ENCODE measurements at regions not wholly inside any gene's neighbourhood (a gene's known extent, or its start where the extent isn't known, plus 50 kb on each side); places are given as distances from the start of the nearest gene placed in this dataset.

- no peaks in the 10 kb centered on the region for H3K4me1 ChIP-seq (ENCODE audit: control insufficient read depth, insufficient read depth, low read length)
- H3K27me3 ChIP-seq (ENCODE audit: control insufficient read depth, insufficient read depth, low read length), result 0 out of 2 replicates have a peak, but pooled peaks cover 3% of the 10 kb centered on the region
- H3K4me3 ChIP-seq (ENCODE audit: low read depth in 2 of 2, low read length in 2 of 2), result no peak overlapping the region
- H3K9me3 ChIP-seq (ENCODE audit: control insufficient read depth, insufficient read depth, low read depth, low read length), result no peaks in the 10 kb centered on the region
- no peaks in the 10 kb centered on the region for H3K36me3 ChIP-seq (ENCODE audit: control insufficient read depth, insufficient read depth, low read length)
- ATAC-seq (no peak), DNase-seq (ENCODE audit: low read depth, low spot score) (no peak)
- in situ Hi-C loops (cut with HindIII; ENCODE audit: low pct_unique_long_range_greater_than_20kb, low sequenced_read_pairs) (no loop called here), intact Hi-C loops (cut with micrococcal nuclease; ENCODE audit: unreplicated experiment) (no loop called here)
- no TSS peak for BruUV-seq (replicated peaks)
- ChIA-PET CTCF (no interaction called here), POLR2A (no interaction called here)
- H3K27ac ChIP-seq (ENCODE audit: low read length), result no peak overlapping the region
- TF ChIP-seq POLR2AphosphoS5 (IDR thresholded peaks at IDR 0.05; ENCODE audit: low read depth, low read length) (no peak), REST (IDR thresholded peaks at IDR 0.05; ENCODE audit: insufficient read depth in 1 of 2, low read depth in 2 of 2, low read length in 1 of 2) (no peak), CTCF (IDR thresholded peaks at IDR 0.05) (no peak), TCF7L2 (IDR thresholded peaks at IDR 0.05; ENCODE audit: low read depth, low read length) (no peak), SIN3A (IDR thresholded peaks at IDR 0.05; ENCODE audit: borderline replicate concordance, insufficient read depth, low read depth, low read length) (no peak)
Measured at GRCh38 chr15:69843276-69843899, 254.3 kb downstream of the TLE3 start.

- CTCF ChIA-PET, result no interaction called here
- no peak overlapping the region for H3K27ac ChIP-seq (ENCODE audit: low read length)
- TF ChIP-seq CTCF (IDR thresholded peaks at IDR 0.05) (no peak), POLR2AphosphoS5 (IDR thresholded peaks at IDR 0.05; ENCODE audit: low read depth, low read length) (no peak), TCF7L2 (IDR thresholded peaks at IDR 0.05; ENCODE audit: low read depth, low read length) (no peak), REST (IDR thresholded peaks at IDR 0.05; ENCODE audit: insufficient read depth in 1 of 2, low read depth in 2 of 2, low read length in 1 of 2) (no peak), SIN3A (IDR thresholded peaks at IDR 0.05; ENCODE audit: borderline replicate concordance, insufficient read depth, low read depth, low read length) (no peak)
- no peaks in the 10 kb centered on the region for H3K9me3 ChIP-seq (ENCODE audit: control insufficient read depth, insufficient read depth, low read depth, low read length)
- no peaks in the 10 kb centered on the region for H3K4me1 ChIP-seq (ENCODE audit: control insufficient read depth, insufficient read depth, low read length)
- in situ Hi-C loops (cut with HindIII; ENCODE audit: low pct_unique_long_range_greater_than_20kb, low sequenced_read_pairs), result no loop called here
- POLR2A ChIA-PET, result no interaction called here
- 0 out of 2 replicates have a peak, but pooled peaks cover 3% of the 10 kb centered on the region for H3K27me3 ChIP-seq (ENCODE audit: control insufficient read depth, insufficient read depth, low read length)
- DNase-seq (ENCODE audit: low read depth, low spot score) (no peak), ATAC-seq (no peak)
- intact Hi-C loops (cut with micrococcal nuclease; ENCODE audit: unreplicated experiment), result no loop called here
- BruUV-seq (replicated peaks), result no TSS peak
- H3K36me3 ChIP-seq (ENCODE audit: control insufficient read depth, insufficient read depth, low read length), result no peaks in the 10 kb centered on the region
- H3K4me3 ChIP-seq (ENCODE audit: low read depth in 2 of 2, low read length in 2 of 2), result no peak overlapping the region
Measured at GRCh38 chr15:69843900-69844304, 253.8 kb downstream of the TLE3 start.
